OCI-LY1 (cell line): ENCODE measurements at regions not wholly inside any gene's neighbourhood (a gene's known extent, or its start where the extent isn't known, plus 50 kb on each side); places are given as distances from the start of the nearest gene placed in this dataset.

Source experiments
- CTCF ChIP-seq: fragments of 200-600 bp; sonication (generic), shearing (Covaris generic); IDR thresholded peaks from 2 replicates; pipeline ENCODE4 v1.5.1; 2017; ENCODE audit warnings: mild to moderate bottlenecking, antibody characterized with exemption, low read length, moderate library complexity, mixed read lengths
- EZH2 ChIP-seq: fragments of 200-600 bp; sonication (generic), shearing (Covaris generic); IDR thresholded peaks from 2 replicates; pipeline ENCODE4 v1.8.0; 2017; ENCODE audit warnings: borderline replicate concordance, mixed run types, mild to moderate bottlenecking, antibody characterized with exemption, low read length, moderate library complexity, mixed read lengths

GRCh38 chr14:105817971-105818711, 291.8 kb downstream of the TMEM121 start:
- no peak for TF ChIP-seq CTCF
- no peak for TF ChIP-seq EZH2
